ACC112 (cell line): ENCODE measurements at regions not wholly inside any gene's neighbourhood (a gene's known extent, or its start where the extent isn't known, plus 50 kb on each side); places are given as distances from the start of the nearest gene placed in this dataset.

ENCODE experiments used
- H2AFZ ChIP-seq: fragments of 200-600 bp; sonication (generic); one replicate; pipeline ENCODE4 v1.6.0; 2017; ENCODE audit warnings: antibody characterized with exemption, low read length; ENCODE audit not compliant: unreplicated experiment
- H3K27ac ChIP-seq: fragments of 200-600 bp; sonication (generic); 2 replicates; pipeline ENCODE4 v1.5.1; 2014; ENCODE audit warnings: low read depth, mild to moderate bottlenecking, antibody characterized with exemption, low read length, moderate library complexity
- H3K27me3 ChIP-seq: fragments of 200-600 bp; sonication (generic); 2 replicates; pipeline ENCODE4 v1.6.1; 2014; ENCODE audit warnings: mild to moderate bottlenecking, antibody characterized with exemption, low read length, moderate library complexity, mixed read lengths; ENCODE audit not compliant: insufficient read depth
- H3K36me3 ChIP-seq: fragments of 200-600 bp; sonication (generic); 2 replicates; pipeline ENCODE4 v1.6.1; 2016; ENCODE audit warnings: mild to moderate bottlenecking, antibody characterized with exemption, low read length, moderate library complexity, mixed read lengths; ENCODE audit not compliant: insufficient read depth
- H3K4me1 ChIP-seq: fragments of 200-600 bp; sonication (generic); one replicate; pipeline ENCODE4 v1.6.1; 2016; ENCODE audit warnings: low read length, mixed read lengths; ENCODE audit not compliant: insufficient read depth, unreplicated experiment, control insufficient read depth
- H3K4me3 ChIP-seq: fragments of 200-600 bp; sonication (generic); 2 replicates; pipeline ENCODE4 v1.5.1; 2014; ENCODE audit warnings: mild to moderate bottlenecking, low read depth, low read length
- H3K79me2 ChIP-seq: fragments of 200-600 bp; sonication (generic); one replicate; pipeline ENCODE4 v1.6.0; 2016; ENCODE audit warnings: low read length; ENCODE audit not compliant: control insufficient read depth, unreplicated experiment, insufficient read depth

- Histone ChIP-seq H3K27me3 (no peaks in the 10 kb centered on the region), H3K4me1 (peaks cover 32% of the 10 kb centered on the region), H2AFZ (peak overlapping the region; percentile 43), H3K4me3 (peak overlapping the region; percentile 64), H3K27ac (peak overlapping the region; percentile 73), H3K79me2 (no peaks in the 10 kb centered on the region), H3K36me3 (no peaks in the 10 kb centered on the region)
These were observed 199.3 kb upstream of the SGK1 start for GRCh38 chr6:134517145-134517658.

DNA sequence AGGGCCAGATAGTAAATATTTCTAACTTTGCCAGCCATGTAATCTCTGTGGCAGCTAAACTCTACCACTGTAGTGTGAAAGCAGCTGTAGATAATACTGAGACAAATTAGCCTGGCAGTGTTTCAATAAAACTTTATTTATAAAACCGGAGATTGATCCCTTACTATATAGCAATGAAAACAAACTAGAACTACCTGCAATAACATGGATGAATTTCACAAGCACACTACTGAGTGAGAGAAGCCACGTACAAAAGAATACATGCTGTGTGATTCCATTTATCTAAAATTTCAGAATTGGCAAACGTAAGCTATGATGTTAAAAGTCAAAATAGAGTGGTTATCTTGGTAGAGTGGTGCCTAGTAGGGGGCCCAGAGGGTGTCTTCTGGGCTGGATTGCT is 198.7 kb upstream of the SGK1 start:
- no peaks in the 10 kb centered on the region for H3K36me3 ChIP-seq
- peak overlapping the region; percentile 73 for H3K27ac ChIP-seq
- no peak overlapping the region for H3K4me3 ChIP-seq
- H2AFZ ChIP-seq, result no peak overlapping the region
- peaks cover 32% of the 10 kb centered on the region for H3K4me1 ChIP-seq
- H3K79me2 ChIP-seq, result no peaks in the 10 kb centered on the region
- H3K27me3 ChIP-seq, result no peaks in the 10 kb centered on the region

GRCh38 chr6:134515986-134516385 is 198.1 kb upstream of the SGK1 start:
- Histone ChIP-seq H3K4me1 (peaks cover 36% of the 10 kb centered on the region), H3K36me3 (no peaks in the 10 kb centered on the region), H2AFZ (no peak overlapping the region)

DNA sequence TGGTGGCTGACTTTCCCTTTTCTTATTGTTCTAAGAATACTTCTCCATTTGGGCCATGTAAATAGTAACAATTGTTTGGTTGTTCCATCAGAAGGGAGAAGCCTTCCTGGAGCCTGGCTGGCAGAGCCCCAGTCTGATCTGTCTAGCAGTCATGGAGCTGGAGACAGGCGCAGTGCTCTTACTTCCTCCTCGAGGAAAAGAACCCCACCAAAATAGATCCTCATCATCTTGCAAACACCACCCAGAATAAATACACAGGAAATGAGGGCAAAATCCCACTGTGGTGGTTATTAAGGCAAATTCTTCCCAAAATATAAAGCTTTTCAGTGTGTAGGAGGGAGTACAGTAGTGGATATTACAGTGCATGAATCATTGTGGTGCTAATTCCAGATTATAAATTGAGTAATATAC is 195.1 kb upstream of the SGK1 start:
- H3K27me3 ChIP-seq, result no peaks in the 10 kb centered on the region
- H3K4me1 ChIP-seq, result peaks cover 32% of the 10 kb centered on the region
- no peak overlapping the region for H3K4me3 ChIP-seq
- H3K36me3 ChIP-seq, result no peaks in the 10 kb centered on the region
- H2AFZ ChIP-seq, result peak overlapping the region; percentile 27
- H3K79me2 ChIP-seq, result no peaks in the 10 kb centered on the region
- H3K27ac ChIP-seq, result no peak overlapping the region

More at GRCh38 chr6:134515986-134516385, 198.1 kb upstream of the SGK1 start:
- Histone ChIP-seq H3K4me3 (no peak overlapping the region), H3K27me3 (no peaks in the 10 kb centered on the region), H3K27ac (peak overlapping the region; percentile 73), H3K79me2 (no peaks in the 10 kb centered on the region)

- H3K36me3 ChIP-seq, result no peaks in the 10 kb centered on the region
- no peak overlapping the region for H3K4me3 ChIP-seq
- no peak overlapping the region for H2AFZ ChIP-seq
- no peaks in the 10 kb centered on the region for H3K79me2 ChIP-seq
- no peaks in the 10 kb centered on the region for H3K27me3 ChIP-seq
- H3K4me1 ChIP-seq, result peaks cover 26% of the 10 kb centered on the region
- H3K27ac ChIP-seq, result no peak overlapping the region
These were observed 194.2 kb upstream of the SGK1 start for GRCh38 chr6:134511984-134512683.

DNA sequence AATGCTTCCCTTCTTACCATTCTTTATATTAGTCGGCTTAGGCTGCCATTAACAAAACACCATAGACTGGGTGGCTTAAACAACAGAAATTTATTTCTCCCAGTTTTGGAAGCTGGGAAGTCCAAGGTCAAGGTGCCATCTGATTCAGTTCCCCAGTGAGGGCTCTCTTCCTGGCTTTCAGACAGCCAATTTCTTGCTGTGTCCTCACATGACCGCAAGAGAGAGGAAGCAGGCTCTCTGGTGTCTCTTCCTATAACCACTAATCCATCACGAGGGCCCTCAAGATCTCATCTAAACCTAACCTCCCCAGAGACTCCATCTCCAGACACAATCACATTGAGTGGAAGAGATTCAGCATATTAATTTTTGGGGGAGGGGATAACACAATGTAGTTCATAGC is 193.0 kb upstream of the SGK1 start:
- Histone ChIP-seq H3K36me3 (no peaks in the 10 kb centered on the region), H3K79me2 (no peaks in the 10 kb centered on the region), H3K27me3 (no peaks in the 10 kb centered on the region), H3K4me1 (peaks cover 15% of the 10 kb centered on the region), H3K4me3 (no peak overlapping the region), H3K27ac (no peak overlapping the region), H2AFZ (peak overlapping the region; percentile 59)

- Histone ChIP-seq H3K36me3 (no peaks in the 10 kb centered on the region), H2AFZ (no peak overlapping the region), H3K27ac (no peak overlapping the region), H3K27me3 (no peaks in the 10 kb centered on the region), H3K4me3 (no peak overlapping the region), H3K79me2 (no peaks in the 10 kb centered on the region), H3K4me1 (peaks cover 15% of the 10 kb centered on the region)
These were observed 192.2 kb upstream of the SGK1 start for GRCh38 chr6:134510142-134510541.

DNA sequence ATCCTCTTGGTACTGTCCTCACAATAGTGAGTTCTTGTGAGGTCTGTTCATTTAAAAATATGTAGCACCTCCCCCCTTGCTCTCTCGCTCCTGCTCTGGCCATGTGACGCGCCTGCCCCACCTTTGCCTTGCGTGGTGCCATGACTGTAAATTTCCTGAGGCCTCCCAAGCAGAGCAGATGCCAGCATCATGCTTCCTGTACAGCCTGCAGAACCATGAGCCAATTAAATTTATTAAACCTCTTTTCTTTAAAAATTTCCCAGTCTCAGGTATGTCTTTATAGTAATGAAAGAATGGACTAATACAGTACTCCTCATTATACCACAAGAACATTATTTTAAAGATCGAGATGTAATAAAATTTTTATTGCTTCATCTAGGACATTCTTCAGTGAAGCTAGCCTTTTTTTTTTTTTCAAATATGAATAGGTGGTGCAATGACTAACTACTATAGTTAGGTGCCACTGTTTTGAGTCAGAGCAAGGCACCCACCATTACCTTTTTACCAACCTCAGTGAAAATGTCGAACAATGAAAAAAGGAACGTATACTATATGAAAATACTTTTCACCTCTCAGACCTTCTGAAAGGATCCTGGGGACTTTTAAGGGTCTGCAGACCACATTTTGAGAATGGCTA is 191.1 kb upstream of the SGK1 start:
- Histone ChIP-seq H2AFZ (no peak overlapping the region), H3K36me3 (no peaks in the 10 kb centered on the region), H3K79me2 (no peaks in the 10 kb centered on the region), H3K27ac (no peak overlapping the region), H3K4me1 (peaks cover 15% of the 10 kb centered on the region), H3K27me3 (no peaks in the 10 kb centered on the region), H3K4me3 (no peak overlapping the region)

DNA sequence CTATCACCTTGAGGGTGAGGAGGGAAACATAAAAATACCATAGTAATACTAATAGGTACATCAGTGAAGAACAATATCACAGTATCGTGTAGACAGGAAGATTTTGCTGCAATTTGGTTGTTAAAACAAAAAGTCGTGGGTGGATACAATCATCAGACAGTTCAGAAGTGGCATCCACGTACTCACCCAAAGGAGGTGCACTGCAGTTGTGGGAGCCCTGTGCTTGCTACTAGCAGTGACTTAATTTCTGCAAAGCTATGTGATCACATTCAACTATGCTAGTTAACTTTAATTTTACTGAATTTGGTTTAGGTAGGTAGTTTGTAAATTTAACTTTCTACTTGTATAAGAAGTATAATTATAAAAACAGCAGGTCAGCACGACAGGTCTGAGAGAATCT is 188.2 kb upstream of the SGK1 start:
- no peaks in the 10 kb centered on the region for H3K27me3 ChIP-seq
- H3K4me3 ChIP-seq, result no peak overlapping the region
- no peaks in the 10 kb centered on the region for H3K36me3 ChIP-seq
- no peaks in the 10 kb centered on the region for H3K79me2 ChIP-seq
- peaks cover 4% of the 10 kb centered on the region for H3K4me1 ChIP-seq
- no peak overlapping the region for H3K27ac ChIP-seq
- no peak overlapping the region for H2AFZ ChIP-seq

- no peaks in the 10 kb centered on the region for H3K27me3 ChIP-seq
- no peaks in the 10 kb centered on the region for H3K79me2 ChIP-seq
- H3K36me3 ChIP-seq, result no peaks in the 10 kb centered on the region
- H3K27ac ChIP-seq, result no peak overlapping the region
- no peak overlapping the region for H3K4me3 ChIP-seq
- no peaks in the 10 kb centered on the region for H3K4me1 ChIP-seq
- H2AFZ ChIP-seq, result no peak overlapping the region
These were observed 185.8 kb upstream of the SGK1 start for GRCh38 chr6:134503585-134504281.
